Neural cell (in vitro differentiated cells): ENCODE measurements at regions not wholly inside any gene's neighbourhood (a gene's known extent, or its start where the extent isn't known, plus 50 kb on each side); places are given as distances from the start of the nearest gene placed in this dataset.

ENCODE experiments used
- H2AFZ ChIP-seq: fragments of 200-600, 300-800 bp; sonication (generic), shearing (Covaris generic); 2 replicates; pipeline ENCODE4 v1.6.0; 2014; ENCODE audit warnings: low read depth, mild to moderate bottlenecking, antibody characterized with exemption, low read length, moderate library complexity
- H3F3A ChIP-seq: fragments of 200-600 bp; shearing (Covaris generic); 2 replicates; pipeline ENCODE4 v1.6.1; 2016; ENCODE audit warnings: mild to moderate bottlenecking, moderate library complexity, mixed read lengths, antibody characterized with exemption, low read length; ENCODE audit not compliant: insufficient read depth, poor library complexity, severe bottlenecking
- H3K27ac ChIP-seq: fragments of 200-600, 300-800 bp; sonication (generic), shearing (Covaris generic); 2 replicates; pipeline ENCODE4 v1.5.1; 2014; ENCODE audit warnings: mild to moderate bottlenecking, low read length, moderate library complexity
- H3K27me3 ChIP-seq: fragments of 300-800, 200-600 bp; sonication (generic), shearing (Covaris generic); 2 replicates; pipeline ENCODE4 v1.6.0; 2014; ENCODE audit warnings: mild to moderate bottlenecking, low read depth, low read length, moderate library complexity; ENCODE audit not compliant: insufficient read depth
- H3K36me3 ChIP-seq: fragments of 300-800, 200-600 bp; sonication (generic), shearing (Covaris generic); 2 replicates; pipeline ENCODE4 v1.5.1; 2014; ENCODE audit warnings: mild to moderate bottlenecking, antibody characterized with exemption, low read length, moderate library complexity; ENCODE audit not compliant: insufficient read depth
- H3K4me2 ChIP-seq: fragments of 300-800, 200-600 bp; sonication (generic), shearing (Covaris generic); 2 replicates; pipeline ENCODE4 v1.6.0; 2014; ENCODE audit warnings: mild to moderate bottlenecking, low read length
- H3K4me3 ChIP-seq: fragments of 300-800, 200-600 bp; sonication (generic), shearing (Covaris generic); 2 replicates; pipeline ENCODE4 v1.5.1; 2014; ENCODE audit warnings: mild to moderate bottlenecking, low read length, moderate library complexity
- H3K79me2 ChIP-seq: fragments of 200-600 bp; shearing (Covaris generic); replicated peaks from 2 replicates; pipeline ENCODE4 v1.6.0; 2014; ENCODE audit warnings: mild to moderate bottlenecking, low read length, moderate library complexity; ENCODE audit not compliant: insufficient read depth
- H3K9ac ChIP-seq: fragments of 300-800, 200-600 bp; sonication (generic), shearing (Covaris generic); 2 replicates; pipeline ENCODE4 v1.6.1; 2016; ENCODE audit warnings: mild to moderate bottlenecking, low read length, mixed read lengths
- H3K9me2 ChIP-seq: fragments of 200-600 bp; shearing (Covaris generic); 2 replicates; pipeline ENCODE4 v1.6.1; 2016; ENCODE audit warnings: mild to moderate bottlenecking, low read length, mixed read lengths; ENCODE audit not compliant: insufficient read depth
- H3K9me3 ChIP-seq: fragments of 200-600, 300-800 bp; sonication (generic), shearing (Covaris generic); 2 replicates; pipeline ENCODE4 v1.6.1; 2016; ENCODE audit warnings: mild to moderate bottlenecking, mixed run types, low read length, moderate library complexity, mixed read lengths
- H4K20me1 ChIP-seq: fragments of 200-600 bp; shearing (Covaris generic); 2 replicates; pipeline ENCODE4 v1.6.1; 2016; ENCODE audit warnings: mild to moderate bottlenecking, mixed run types; ENCODE audit not compliant: insufficient read depth
- EZH2 ChIP-seq: fragments of 200-600, 300-800 bp; shearing (Covaris generic), sonication (generic); IDR thresholded peaks from 2 replicates; pipeline ENCODE4 v1.6.1; 2014; ENCODE audit warnings: antibody characterized with exemption, low read length, borderline replicate concordance, mild to moderate bottlenecking; ENCODE audit not compliant: insufficient read depth, poor library complexity, severe bottlenecking
- MXI1 ChIP-seq: fragments of 450-650 bp; conservative IDR thresholded peaks from 2 replicates; pipeline ENCODE4 v1.6.1; 2014; ENCODE audit warnings: antibody characterized with exemption, mild to moderate bottlenecking; ENCODE audit not compliant: poor library complexity, severe bottlenecking
- POLR2AphosphoS5 ChIP-seq: IDR thresholded peaks from 2 replicates; pipeline ENCODE4 v1.6.1; 2012
- RAD21 ChIP-seq: fragments of 450-650 bp; conservative IDR thresholded peaks from 2 replicates; pipeline ENCODE4 v1.6.1; 2014; ENCODE audit warnings: antibody characterized with exemption, mild to moderate bottlenecking, moderate library complexity
- SMC3 ChIP-seq: fragments of 450-650 bp; conservative IDR thresholded peaks from 2 replicates; pipeline ENCODE4 v1.6.1; 2014; ENCODE audit warnings: antibody characterized with exemption, mild to moderate bottlenecking, moderate library complexity; ENCODE audit not compliant: poor library complexity
- TAF1 ChIP-seq: IDR thresholded peaks from 2 replicates; pipeline ENCODE4 v1.6.1; 2012; ENCODE audit warnings: low read depth
- TF ChIP-seq, protein P1 (sequence below): IDR thresholded peaks from 2 replicates; pipeline ENCODE4 v1.6.1; 2012; ENCODE audit warnings: borderline replicate concordance
- TF ChIP-seq, protein P2 (sequence below): fragments of 450-650 bp; IDR thresholded peaks from 2 replicates; pipeline ENCODE4 v1.5.1; 2014; ENCODE audit warnings: antibody characterized with exemption, mild to moderate bottlenecking, moderate library complexity; ENCODE audit not compliant: poor library complexity, severe bottlenecking

DNA sequence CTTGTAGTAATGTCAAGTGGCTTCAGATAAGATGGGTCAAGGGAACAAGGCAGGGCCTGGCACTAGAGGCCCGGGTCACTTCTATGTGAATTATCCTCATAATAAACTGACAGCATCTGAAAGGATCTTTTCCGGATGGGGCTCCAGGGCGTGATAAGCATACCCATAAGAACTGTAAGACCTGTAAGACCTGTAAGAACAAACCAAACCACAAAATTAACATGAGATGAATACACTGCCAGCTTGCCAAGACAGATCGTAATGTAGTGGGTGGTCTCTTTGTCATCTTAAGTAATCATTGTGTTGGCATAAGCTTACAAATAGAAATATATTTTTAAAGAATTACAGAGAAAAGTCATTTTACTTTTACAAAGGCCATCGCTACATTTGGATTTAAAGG is 334.9 kb downstream of the RFPL4B start:
- no peaks in the 10 kb centered on the region for H3K36me3 ChIP-seq
- no peak overlapping the region for H2AFZ ChIP-seq
- no peaks in the 10 kb centered on the region for H4K20me1 ChIP-seq
- H3K4me2 ChIP-seq: no peak overlapping the region
- H3K27ac ChIP-seq: no peak overlapping the region
- H3K27me3 ChIP-seq: no peaks in the 10 kb centered on the region
- no peaks in the 10 kb centered on the region for H3F3A ChIP-seq
- H3K9me3 ChIP-seq: no peaks in the 10 kb centered on the region
- TF ChIP-seq, protein P1, sequence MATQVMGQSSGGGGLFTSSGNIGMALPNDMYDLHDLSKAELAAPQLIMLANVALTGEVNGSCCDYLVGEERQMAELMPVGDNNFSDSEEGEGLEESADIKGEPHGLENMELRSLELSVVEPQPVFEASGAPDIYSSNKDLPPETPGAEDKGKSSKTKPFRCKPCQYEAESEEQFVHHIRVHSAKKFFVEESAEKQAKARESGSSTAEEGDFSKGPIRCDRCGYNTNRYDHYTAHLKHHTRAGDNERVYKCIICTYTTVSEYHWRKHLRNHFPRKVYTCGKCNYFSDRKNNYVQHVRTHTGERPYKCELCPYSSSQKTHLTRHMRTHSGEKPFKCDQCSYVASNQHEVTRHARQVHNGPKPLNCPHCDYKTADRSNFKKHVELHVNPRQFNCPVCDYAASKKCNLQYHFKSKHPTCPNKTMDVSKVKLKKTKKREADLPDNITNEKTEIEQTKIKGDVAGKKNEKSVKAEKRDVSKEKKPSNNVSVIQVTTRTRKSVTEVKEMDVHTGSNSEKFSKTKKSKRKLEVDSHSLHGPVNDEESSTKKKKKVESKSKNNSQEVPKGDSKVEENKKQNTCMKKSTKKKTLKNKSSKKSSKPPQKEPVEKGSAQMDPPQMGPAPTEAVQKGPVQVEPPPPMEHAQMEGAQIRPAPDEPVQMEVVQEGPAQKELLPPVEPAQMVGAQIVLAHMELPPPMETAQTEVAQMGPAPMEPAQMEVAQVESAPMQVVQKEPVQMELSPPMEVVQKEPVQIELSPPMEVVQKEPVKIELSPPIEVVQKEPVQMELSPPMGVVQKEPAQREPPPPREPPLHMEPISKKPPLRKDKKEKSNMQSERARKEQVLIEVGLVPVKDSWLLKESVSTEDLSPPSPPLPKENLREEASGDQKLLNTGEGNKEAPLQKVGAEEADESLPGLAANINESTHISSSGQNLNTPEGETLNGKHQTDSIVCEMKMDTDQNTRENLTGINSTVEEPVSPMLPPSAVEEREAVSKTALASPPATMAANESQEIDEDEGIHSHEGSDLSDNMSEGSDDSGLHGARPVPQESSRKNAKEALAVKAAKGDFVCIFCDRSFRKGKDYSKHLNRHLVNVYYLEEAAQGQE: no peak
- TF ChIP-seq MXI1 (no peak), RAD21 (no peak), POLR2AphosphoS5 (no peak), TAF1 (no peak), EZH2 (no peak)
- TF ChIP-seq, protein P2, sequence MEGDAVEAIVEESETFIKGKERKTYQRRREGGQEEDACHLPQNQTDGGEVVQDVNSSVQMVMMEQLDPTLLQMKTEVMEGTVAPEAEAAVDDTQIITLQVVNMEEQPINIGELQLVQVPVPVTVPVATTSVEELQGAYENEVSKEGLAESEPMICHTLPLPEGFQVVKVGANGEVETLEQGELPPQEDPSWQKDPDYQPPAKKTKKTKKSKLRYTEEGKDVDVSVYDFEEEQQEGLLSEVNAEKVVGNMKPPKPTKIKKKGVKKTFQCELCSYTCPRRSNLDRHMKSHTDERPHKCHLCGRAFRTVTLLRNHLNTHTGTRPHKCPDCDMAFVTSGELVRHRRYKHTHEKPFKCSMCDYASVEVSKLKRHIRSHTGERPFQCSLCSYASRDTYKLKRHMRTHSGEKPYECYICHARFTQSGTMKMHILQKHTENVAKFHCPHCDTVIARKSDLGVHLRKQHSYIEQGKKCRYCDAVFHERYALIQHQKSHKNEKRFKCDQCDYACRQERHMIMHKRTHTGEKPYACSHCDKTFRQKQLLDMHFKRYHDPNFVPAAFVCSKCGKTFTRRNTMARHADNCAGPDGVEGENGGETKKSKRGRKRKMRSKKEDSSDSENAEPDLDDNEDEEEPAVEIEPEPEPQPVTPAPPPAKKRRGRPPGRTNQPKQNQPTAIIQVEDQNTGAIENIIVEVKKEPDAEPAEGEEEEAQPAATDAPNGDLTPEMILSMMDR: no peak
- H3K9me2 ChIP-seq: no peaks in the 10 kb centered on the region
- no peaks in the 10 kb centered on the region for H3K79me2 ChIP-seq
- H3K4me3 ChIP-seq: no peak overlapping the region
- no peak overlapping the region for H3K9ac ChIP-seq

DNA sequence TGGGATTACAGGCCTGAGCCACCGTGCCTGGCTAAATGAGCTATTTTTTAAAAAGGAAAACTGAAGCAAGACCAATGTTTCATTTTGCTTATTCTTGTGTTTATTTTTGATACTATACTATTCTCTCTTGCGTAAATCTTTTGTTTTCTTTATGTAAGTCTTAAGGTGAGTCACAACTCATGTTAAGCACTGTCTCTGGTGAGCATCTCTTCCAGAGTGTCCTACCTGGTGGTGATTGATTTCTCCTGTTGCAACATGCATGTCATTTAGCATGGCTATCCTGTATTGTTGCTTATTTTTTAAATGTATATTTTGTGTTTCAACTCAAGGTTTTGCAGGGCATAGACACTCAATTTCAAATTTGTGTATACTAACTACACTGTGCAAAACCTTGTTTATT is 336.0 kb downstream of the RFPL4B start:
- Histone ChIP-seq H3K36me3 (no peaks in the 10 kb centered on the region), H3K9me3 (no peaks in the 10 kb centered on the region), H4K20me1 (no peaks in the 10 kb centered on the region), H3K9me2 (no peaks in the 10 kb centered on the region), H3K4me3 (no peak overlapping the region), H3F3A (no peaks in the 10 kb centered on the region), H3K79me2 (no peaks in the 10 kb centered on the region), H3K9ac (no peak overlapping the region), H3K4me2 (no peak overlapping the region), H2AFZ (no peak overlapping the region), H3K27me3 (no peaks in the 10 kb centered on the region), H3K27ac (no peak overlapping the region)
- TF ChIP-seq RAD21: no peak

DNA sequence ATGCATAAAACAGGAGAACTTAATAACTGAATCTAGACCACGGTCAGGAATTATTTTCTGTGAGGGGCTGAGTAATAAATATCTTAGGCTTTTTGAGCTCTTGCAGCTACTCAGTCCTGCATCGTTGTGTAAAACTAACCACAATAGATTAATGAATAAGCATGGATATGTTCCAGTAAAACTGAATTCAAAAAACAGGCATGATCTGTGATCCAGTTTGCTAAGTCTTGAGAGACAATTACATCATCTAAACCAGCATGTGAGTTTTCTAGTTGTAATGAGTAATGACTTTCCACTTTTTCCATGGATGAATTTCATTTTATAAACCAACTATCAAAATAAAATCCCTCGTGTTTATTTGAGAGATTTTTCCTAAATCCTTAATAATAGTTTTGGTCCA is 336.8 kb downstream of the RFPL4B start:
- Histone ChIP-seq H3K9ac (no peak overlapping the region), H3K9me2 (no peaks in the 10 kb centered on the region), H2AFZ (no peak overlapping the region), H3K27me3 (no peaks in the 10 kb centered on the region), H4K20me1 (no peaks in the 10 kb centered on the region), H3K4me2 (no peak overlapping the region), H3K27ac (no peak overlapping the region), H3F3A (no peaks in the 10 kb centered on the region), H3K4me3 (no peak overlapping the region), H3K36me3 (no peaks in the 10 kb centered on the region), H3K79me2 (no peaks in the 10 kb centered on the region), H3K9me3 (no peaks in the 10 kb centered on the region)
- TF ChIP-seq, protein P2: no peak
- TF ChIP-seq RAD21: no peak
- TF ChIP-seq EZH2: no peak
- TF ChIP-seq POLR2AphosphoS5: no peak
- TF ChIP-seq, protein P1: no peak
- TF ChIP-seq MXI1: no peak
- no peak for TF ChIP-seq SMC3
- TF ChIP-seq TAF1: no peak
